ENCODE measurements at regions not wholly inside any gene's neighbourhood (a gene's known extent, or its start where the extent isn't known, plus 50 kb on each side); places are given as distances from the start of the nearest gene placed in this dataset.

DNA sequence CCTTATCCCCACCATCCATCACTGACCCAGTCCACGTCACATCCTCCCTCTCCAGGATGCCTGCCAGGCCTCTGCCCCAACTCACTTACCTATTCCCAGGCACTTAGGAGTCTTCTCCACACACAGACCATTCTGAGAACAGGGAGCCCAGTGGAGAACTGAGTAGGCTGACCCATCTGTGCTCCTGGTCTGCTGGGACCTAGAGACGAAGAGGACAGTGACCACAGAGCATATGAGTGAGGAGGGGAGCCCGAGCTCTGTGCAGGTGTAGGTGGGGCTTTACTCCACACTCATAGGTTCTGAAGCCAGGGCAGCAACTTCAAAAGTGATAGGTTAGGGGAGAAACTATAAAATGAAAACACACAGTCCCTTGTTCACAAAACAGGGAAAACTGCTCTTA lies 130.0 kb downstream of the NDUFA10 start:
- H3K4me1 ChIP-seq (ENCODE audit: control insufficient read depth, insufficient read depth, low read length): no peaks in the 10 kb centered on the region
- H3K9me3 ChIP-seq (ENCODE audit: control insufficient read depth, low read length): no peaks in the 10 kb centered on the region
- no peak overlapping the region for H3K27ac ChIP-seq (ENCODE audit: insufficient read depth, low read depth, low read length, poor library complexity, severe bottlenecking)
- no peaks in the 10 kb centered on the region for H3K36me3 ChIP-seq (ENCODE audit: control insufficient read depth, insufficient read depth, low read length)
- WGBS, 2 experiments: 90 to 95% methylated on average over 3 of the region's 3 CpGs
- no peaks in the 10 kb centered on the region for H3K27me3 ChIP-seq (ENCODE audit: control insufficient read depth, insufficient read depth, low read length, poor library complexity, severe bottlenecking)
- H3K4me3 ChIP-seq (ENCODE audit: insufficient read depth, low read depth, low read length): no peak overlapping the region

DNA sequence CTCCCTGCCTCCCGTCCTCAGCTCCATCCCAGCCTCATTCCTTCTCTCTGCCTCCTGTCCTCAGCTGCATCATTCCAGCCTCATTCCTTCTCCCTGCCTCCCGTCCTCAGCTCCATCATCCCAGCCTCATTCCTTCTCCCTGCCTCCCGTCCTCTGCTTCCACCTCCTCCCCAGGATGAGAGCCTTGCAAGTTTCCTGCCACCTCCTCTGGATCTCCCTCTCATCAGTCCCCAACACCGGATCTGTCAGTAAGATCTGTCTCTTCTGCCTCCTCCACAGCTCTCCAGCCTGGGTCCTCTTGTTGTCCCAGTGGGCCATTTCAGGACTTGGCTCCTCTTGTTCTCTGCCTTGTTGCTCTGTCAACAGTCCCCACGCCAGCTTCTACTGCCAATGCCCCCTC lies 130.9 kb downstream of the NDUFA10 start:
- Histone ChIP-seq H3K4me3 (ENCODE audit: insufficient read depth, low read depth, low read length) (no peak overlapping the region), H3K27me3 (ENCODE audit: control insufficient read depth, insufficient read depth, low read length, poor library complexity, severe bottlenecking) (no peaks in the 10 kb centered on the region), H3K27ac (ENCODE audit: insufficient read depth, low read depth, low read length, poor library complexity, severe bottlenecking) (no peak overlapping the region), H3K9me3 (ENCODE audit: control insufficient read depth, low read length) (no peaks in the 10 kb centered on the region), H3K4me1 (ENCODE audit: control insufficient read depth, insufficient read depth, low read length) (no peaks in the 10 kb centered on the region), H3K36me3 (ENCODE audit: control insufficient read depth, insufficient read depth, low read length) (no peaks in the 10 kb centered on the region)
- 87 to 89% methylated on average over 5 of the region's 5 CpGs for WGBS, 2 experiments

DNA sequence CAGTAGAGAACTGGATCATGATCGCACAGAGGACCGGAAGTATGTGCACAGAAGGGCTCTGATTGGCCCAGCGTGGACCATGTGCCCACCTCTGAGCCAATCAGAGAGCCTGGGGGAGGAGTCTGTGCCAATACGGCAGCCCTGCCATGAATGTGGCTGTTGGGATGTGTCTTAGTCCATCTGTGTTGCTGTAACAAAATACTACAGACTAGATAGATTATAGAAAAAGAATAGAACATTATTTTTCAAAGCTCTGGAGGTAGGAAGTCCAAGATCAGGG lies 132.0 kb downstream of the NDUFA10 start:
- H3K4me3 ChIP-seq (ENCODE audit: insufficient read depth, low read depth, low read length): no peak overlapping the region
- H3K27me3 ChIP-seq (ENCODE audit: control insufficient read depth, insufficient read depth, low read length, poor library complexity, severe bottlenecking): no peaks in the 10 kb centered on the region
- no peaks in the 10 kb centered on the region for H3K36me3 ChIP-seq (ENCODE audit: control insufficient read depth, insufficient read depth, low read length)
- H3K4me1 ChIP-seq (ENCODE audit: control insufficient read depth, insufficient read depth, low read length): no peaks in the 10 kb centered on the region
- no peak overlapping the region for H3K27ac ChIP-seq (ENCODE audit: insufficient read depth, low read depth, low read length, poor library complexity, severe bottlenecking)
- H3K9me3 ChIP-seq (ENCODE audit: control insufficient read depth, low read length): no peaks in the 10 kb centered on the region
- 72% methylated on average over 4 of the region's 4 CpGs for WGBS, 2 experiments

DNA sequence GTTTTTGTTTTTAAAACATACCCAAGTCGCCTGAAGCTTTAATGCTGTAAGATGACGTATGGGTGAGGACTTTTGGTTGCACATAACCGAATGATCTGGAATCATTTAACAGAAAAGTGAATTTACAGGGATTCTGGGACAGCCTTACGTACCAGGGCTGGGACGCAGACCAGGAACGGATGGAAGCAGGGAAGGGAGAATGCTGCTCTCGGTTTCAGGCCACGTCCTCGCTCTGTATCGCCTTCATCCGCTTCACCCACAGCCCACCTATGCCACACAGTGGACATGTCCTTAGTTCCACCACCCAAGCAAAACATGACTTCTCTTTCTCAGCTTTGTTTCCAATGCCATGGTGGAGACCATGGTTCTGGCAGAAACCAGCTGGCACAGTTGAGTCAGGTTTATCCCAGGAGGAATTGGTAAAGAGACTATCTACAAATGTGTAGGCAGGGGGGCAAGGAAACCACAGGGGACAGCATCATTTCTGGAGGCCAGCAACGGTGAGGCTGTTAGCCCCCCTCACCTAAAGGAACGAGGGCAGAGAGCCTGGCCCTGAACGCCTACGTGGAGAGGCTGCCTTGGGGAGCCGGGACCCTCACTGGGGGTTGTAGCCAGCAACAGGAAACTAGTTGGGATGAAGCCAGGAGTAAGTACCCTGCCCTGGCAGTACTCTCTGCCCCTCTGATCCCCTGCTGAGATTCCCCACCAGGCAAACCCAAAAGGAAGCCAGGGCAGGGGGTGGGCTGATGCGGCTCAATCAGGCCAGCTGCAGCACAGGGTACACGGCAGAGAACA lies 132.5 kb downstream of the NDUFA10 start:
- 90 to 92% methylated on average over 18 of the region's 18 CpGs for WGBS, 2 experiments
- Histone ChIP-seq H3K36me3 (ENCODE audit: control insufficient read depth, insufficient read depth, low read length) (no peaks in the 10 kb centered on the region), H3K27ac (ENCODE audit: insufficient read depth, low read depth, low read length, poor library complexity, severe bottlenecking) (no peak overlapping the region), H3K4me1 (ENCODE audit: control insufficient read depth, insufficient read depth, low read length) (no peaks in the 10 kb centered on the region), H3K4me3 (ENCODE audit: insufficient read depth, low read depth, low read length) (no peak overlapping the region), H3K27me3 (ENCODE audit: control insufficient read depth, insufficient read depth, low read length, poor library complexity, severe bottlenecking) (no peaks in the 10 kb centered on the region), H3K9me3 (ENCODE audit: control insufficient read depth, low read length) (no peaks in the 10 kb centered on the region)

DNA sequence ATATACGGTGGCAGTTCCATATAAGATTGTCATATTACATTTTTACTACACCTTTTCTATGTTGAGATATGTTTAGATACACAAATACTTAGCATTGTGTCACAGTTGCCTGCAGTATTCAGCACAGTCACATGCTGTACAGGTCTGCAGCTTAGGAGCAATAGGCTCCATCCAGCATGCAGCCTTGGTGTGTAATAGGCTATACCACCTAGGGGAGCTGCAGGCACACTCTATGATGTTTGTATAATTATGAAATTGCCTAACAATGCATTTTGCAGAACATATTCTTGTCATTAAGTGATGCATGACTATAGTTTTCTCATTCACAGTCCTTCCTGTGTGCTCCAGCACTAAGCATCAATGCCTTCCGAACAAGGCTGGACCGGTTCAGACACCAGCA lies 133.4 kb downstream of the NDUFA10 start:
- Histone ChIP-seq H3K4me3 (ENCODE audit: insufficient read depth, low read depth, low read length) (no peak overlapping the region), H3K4me1 (ENCODE audit: control insufficient read depth, insufficient read depth, low read length) (no peaks in the 10 kb centered on the region), H3K36me3 (ENCODE audit: control insufficient read depth, insufficient read depth, low read length) (no peaks in the 10 kb centered on the region), H3K27me3 (ENCODE audit: control insufficient read depth, insufficient read depth, low read length, poor library complexity, severe bottlenecking) (no peaks in the 10 kb centered on the region), H3K27ac (ENCODE audit: insufficient read depth, low read depth, low read length, poor library complexity, severe bottlenecking) (no peak overlapping the region), H3K9me3 (ENCODE audit: control insufficient read depth, low read length) (no peaks in the 10 kb centered on the region)
- WGBS, 2 experiments: 86 to 96% methylated on average over 3 of the region's 3 CpGs

DNA sequence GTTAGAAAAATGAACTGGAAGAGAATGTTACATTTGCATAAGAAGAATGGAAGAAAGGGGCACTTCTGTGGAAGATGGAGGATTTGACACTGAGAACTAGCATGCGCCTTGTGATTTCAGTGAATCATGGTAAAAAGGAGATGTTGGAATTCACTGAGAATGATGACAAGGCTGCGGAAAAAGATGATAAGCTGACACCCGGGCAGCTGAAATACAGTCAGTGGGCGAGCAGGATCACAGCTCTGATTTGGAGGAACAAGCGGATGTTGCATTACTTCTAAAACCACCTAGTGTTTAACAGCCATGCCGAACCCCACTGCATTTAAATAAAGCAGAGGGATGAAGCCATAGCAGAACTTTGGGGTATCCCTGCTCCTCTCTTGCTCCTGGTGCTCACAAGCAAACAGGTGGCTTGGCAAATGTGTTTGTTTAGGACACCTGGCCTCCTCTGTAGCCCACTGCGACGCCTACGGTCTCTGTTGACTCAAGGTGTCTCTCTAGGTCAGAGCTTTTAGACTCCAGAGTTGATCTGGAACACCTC lies 134.9 kb downstream of the NDUFA10 start:
- Histone ChIP-seq H3K4me1 (ENCODE audit: control insufficient read depth, insufficient read depth, low read length) (no peaks in the 10 kb centered on the region), H3K36me3 (ENCODE audit: control insufficient read depth, insufficient read depth, low read length) (no peaks in the 10 kb centered on the region), H3K9me3 (ENCODE audit: control insufficient read depth, low read length) (peaks cover under 1% of the 10 kb centered on the region), H3K27ac (ENCODE audit: insufficient read depth, low read depth, low read length, poor library complexity, severe bottlenecking) (no peak overlapping the region), H3K4me3 (ENCODE audit: insufficient read depth, low read depth, low read length) (no peak overlapping the region), H3K27me3 (ENCODE audit: control insufficient read depth, insufficient read depth, low read length, poor library complexity, severe bottlenecking) (no peaks in the 10 kb centered on the region)
- 96% methylated on average over 9 of the region's 9 CpGs for WGBS, 2 experiments

DNA sequence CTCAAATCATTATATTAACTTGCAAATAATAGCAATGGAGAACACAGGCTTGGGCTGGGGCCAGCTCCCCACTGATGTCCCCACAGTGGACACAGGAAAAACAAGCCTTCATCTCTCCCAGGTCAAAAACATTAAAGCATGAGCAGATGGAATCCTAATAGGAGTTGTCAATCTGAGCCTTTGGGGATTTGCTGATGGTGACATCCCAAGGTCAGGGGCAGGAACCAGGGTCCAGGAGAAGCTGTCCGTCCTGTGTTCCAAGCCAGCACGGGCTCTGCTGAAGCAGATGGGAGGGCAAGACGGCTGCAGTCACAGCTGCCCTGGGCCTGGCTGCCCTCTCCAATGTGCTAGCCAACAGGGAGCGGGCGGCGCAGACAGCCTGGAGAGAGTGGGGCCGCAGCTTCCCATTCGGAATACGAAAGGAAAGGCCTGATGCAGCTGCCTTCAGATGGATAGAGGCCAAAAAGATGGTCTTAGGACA lies 135.5 kb downstream of the NDUFA10 start:
- Histone ChIP-seq H3K9me3 (ENCODE audit: control insufficient read depth, low read length) (peaks cover 3% of the 10 kb centered on the region), H3K4me3 (ENCODE audit: insufficient read depth, low read depth, low read length) (no peak overlapping the region), H3K36me3 (ENCODE audit: control insufficient read depth, insufficient read depth, low read length) (no peaks in the 10 kb centered on the region), H3K27me3 (ENCODE audit: control insufficient read depth, insufficient read depth, low read length, poor library complexity, severe bottlenecking) (no peaks in the 10 kb centered on the region), H3K4me1 (ENCODE audit: control insufficient read depth, insufficient read depth, low read length) (no peaks in the 10 kb centered on the region), H3K27ac (ENCODE audit: insufficient read depth, low read depth, low read length, poor library complexity, severe bottlenecking) (no peak overlapping the region)
- 84 to 88% methylated on average over 9 of the region's 9 CpGs for WGBS, 2 experiments

DNA sequence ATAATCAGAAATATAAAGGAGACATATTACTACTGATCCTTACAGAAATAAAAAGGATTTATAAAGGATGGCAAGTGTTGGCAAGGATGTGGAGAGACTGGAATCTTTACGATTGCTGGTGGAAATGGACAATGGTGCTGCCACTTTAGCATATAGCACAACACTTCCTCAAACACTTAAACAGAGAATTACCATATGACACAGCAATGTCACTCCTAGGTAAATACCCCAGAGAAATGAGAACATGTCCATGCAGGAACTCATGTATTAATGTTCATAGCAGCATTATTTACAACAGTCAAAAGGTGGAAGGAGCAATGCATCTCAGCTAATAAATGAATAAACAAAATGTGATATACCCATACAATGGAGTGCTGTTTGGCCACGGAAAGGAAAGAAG lies 137.5 kb downstream of the NDUFA10 start:
- 96 to 100% methylated on average over 1 to 2 of the region's 2 CpGs for WGBS, 2 experiments

DNA sequence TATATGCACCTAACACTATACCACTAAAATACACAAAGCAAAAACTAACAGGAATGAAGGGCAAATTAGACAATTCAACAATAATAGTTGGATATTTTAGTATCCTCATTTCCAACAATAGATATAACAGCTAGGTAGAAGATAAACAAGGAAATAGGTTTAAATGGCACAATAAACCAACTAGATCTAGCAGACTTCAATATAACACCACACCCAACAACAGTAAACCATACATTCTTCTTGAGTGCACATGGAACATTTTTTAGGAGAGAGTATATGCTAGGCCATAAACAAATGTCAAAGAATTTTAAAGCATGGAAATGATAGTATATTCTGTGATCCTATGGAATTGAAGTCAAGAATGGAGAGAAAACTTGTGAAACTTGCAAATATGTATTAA lies 138.4 kb downstream of the NDUFA10 start:
- H3K4me3 ChIP-seq (ENCODE audit: insufficient read depth, low read depth, low read length): no peak overlapping the region
- no peak overlapping the region for H3K27ac ChIP-seq (ENCODE audit: insufficient read depth, low read depth, low read length, poor library complexity, severe bottlenecking)
- peaks cover 3% of the 10 kb centered on the region for H3K9me3 ChIP-seq (ENCODE audit: control insufficient read depth, low read length)
- no peaks in the 10 kb centered on the region for H3K36me3 ChIP-seq (ENCODE audit: control insufficient read depth, insufficient read depth, low read length)
- H3K4me1 ChIP-seq (ENCODE audit: control insufficient read depth, insufficient read depth, low read length): no peaks in the 10 kb centered on the region
- no peaks in the 10 kb centered on the region for H3K27me3 ChIP-seq (ENCODE audit: control insufficient read depth, insufficient read depth, low read length, poor library complexity, severe bottlenecking)

More for the DNA sequence above, 137.5 kb downstream of the NDUFA10 start:
- Histone ChIP-seq H3K36me3 (ENCODE audit: control insufficient read depth, insufficient read depth, low read length) (no peaks in the 10 kb centered on the region), H3K4me1 (ENCODE audit: control insufficient read depth, insufficient read depth, low read length) (no peaks in the 10 kb centered on the region), H3K4me3 (ENCODE audit: insufficient read depth, low read depth, low read length) (no peak overlapping the region), H3K27me3 (ENCODE audit: control insufficient read depth, insufficient read depth, low read length, poor library complexity, severe bottlenecking) (no peaks in the 10 kb centered on the region), H3K9me3 (ENCODE audit: control insufficient read depth, low read length) (peaks cover 3% of the 10 kb centered on the region), H3K27ac (ENCODE audit: insufficient read depth, low read depth, low read length, poor library complexity, severe bottlenecking) (no peak overlapping the region)

DNA sequence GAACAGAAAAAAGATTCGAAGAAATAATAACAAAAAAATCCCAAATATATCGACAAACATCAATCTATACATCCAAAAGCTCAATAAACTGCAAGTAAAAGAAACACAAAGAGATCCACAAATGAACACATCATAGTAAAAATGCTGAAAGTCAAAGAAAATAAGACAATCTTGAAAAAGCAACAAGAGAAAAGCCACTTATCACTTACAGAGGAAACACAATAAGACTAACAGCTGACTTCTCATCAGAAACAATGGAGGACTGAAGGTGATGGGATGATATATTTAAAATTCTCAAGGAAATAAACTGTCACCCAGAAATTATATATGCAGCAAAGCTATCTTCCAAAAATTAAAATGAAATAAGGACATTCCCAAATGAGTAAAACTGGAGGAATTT lies 140.3 kb downstream of the NDUFA10 start:
- Histone ChIP-seq H3K4me1 (ENCODE audit: control insufficient read depth, insufficient read depth, low read length) (no peaks in the 10 kb centered on the region), H3K36me3 (ENCODE audit: control insufficient read depth, insufficient read depth, low read length) (no peaks in the 10 kb centered on the region), H3K27ac (ENCODE audit: insufficient read depth, low read depth, low read length, poor library complexity, severe bottlenecking) (no peak overlapping the region), H3K4me3 (ENCODE audit: insufficient read depth, low read depth, low read length) (no peak overlapping the region), H3K27me3 (ENCODE audit: control insufficient read depth, insufficient read depth, low read length, poor library complexity, severe bottlenecking) (no peaks in the 10 kb centered on the region), H3K9me3 (ENCODE audit: control insufficient read depth, low read length) (peaks cover 3% of the 10 kb centered on the region)
- 84 to 100% methylated on average over 1 to 2 of the region's 2 CpGs for WGBS, 2 experiments
